ENCODE measurements at regions not wholly inside any gene's neighbourhood (a gene's known extent, or its start where the extent isn't known, plus 50 kb on each side); places are given as distances from the start of the nearest gene placed in this dataset.

GRCh38 chr1:88357729-88358128, 326.3 kb upstream of the PKN2 start:
- H3K36me3 ChIP-seq (ENCODE audit: control insufficient read depth, insufficient read depth, low read length), result no peaks in the 10 kb centered on the region
- H3K4me1 ChIP-seq (ENCODE audit: control insufficient read depth, insufficient read depth, low read length, poor library complexity, severe bottlenecking), result no peaks in the 10 kb centered on the region
- no peak overlapping the region for H3K27ac ChIP-seq (ENCODE audit: low read depth, low read length, severe bottlenecking)
- no peaks in the 10 kb centered on the region for H3K9me3 ChIP-seq (ENCODE audit: control insufficient read depth, low read length)
- WGBS, 2 experiments (ENCODE audit: insufficient coverage in 2 of 2), result no CpG with 5 or more reads among the region's 2 CpGs
- H3K4me3 ChIP-seq (ENCODE audit: extremely low read depth, insufficient read depth, low read length, poor library complexity, severe bottlenecking), result no peak overlapping the region

GRCh38 chr1:88371436-88372023, 312.5 kb upstream of the PKN2 start:
- Histone ChIP-seq H3K9me3 (ENCODE audit: control insufficient read depth, low read length) (no peaks in the 10 kb centered on the region), H3K4me3 (ENCODE audit: extremely low read depth, insufficient read depth, low read length, poor library complexity, severe bottlenecking) (no peak overlapping the region), H3K36me3 (ENCODE audit: control insufficient read depth, insufficient read depth, low read length) (no peaks in the 10 kb centered on the region), H3K27ac (ENCODE audit: low read depth, low read length, severe bottlenecking) (no peak overlapping the region), H3K4me1 (ENCODE audit: control insufficient read depth, insufficient read depth, low read length, poor library complexity, severe bottlenecking) (peaks cover 7% of the 10 kb centered on the region)
- WGBS, 2 experiments (ENCODE audit: insufficient coverage in 2 of 2), result 60 to 90% methylated on average over 1 of the region's 4 CpGs

- no CpG with 5 or more reads among the region's 1 CpG for WGBS, 2 experiments (ENCODE audit: insufficient coverage in 2 of 2)
- Histone ChIP-seq H3K36me3 (ENCODE audit: control insufficient read depth, insufficient read depth, low read length) (no peaks in the 10 kb centered on the region), H3K27ac (ENCODE audit: low read depth, low read length, severe bottlenecking) (no peak overlapping the region), H3K4me1 (ENCODE audit: control insufficient read depth, insufficient read depth, low read length, poor library complexity, severe bottlenecking) (peaks cover 7% of the 10 kb centered on the region), H3K4me3 (ENCODE audit: extremely low read depth, insufficient read depth, low read length, poor library complexity, severe bottlenecking) (no peak overlapping the region), H3K9me3 (ENCODE audit: control insufficient read depth, low read length) (no peaks in the 10 kb centered on the region)
Measured at GRCh38 chr1:88375977-88376376, 308.1 kb upstream of the PKN2 start.

GRCh38 chr1:88376421-88376820, 307.7 kb upstream of the PKN2 start:
- peaks cover 7% of the 10 kb centered on the region for H3K4me1 ChIP-seq (ENCODE audit: control insufficient read depth, insufficient read depth, low read length, poor library complexity, severe bottlenecking)
- no peak overlapping the region for H3K27ac ChIP-seq (ENCODE audit: low read depth, low read length, severe bottlenecking)
- no peak overlapping the region for H3K4me3 ChIP-seq (ENCODE audit: extremely low read depth, insufficient read depth, low read length, poor library complexity, severe bottlenecking)
- no peaks in the 10 kb centered on the region for H3K36me3 ChIP-seq (ENCODE audit: control insufficient read depth, insufficient read depth, low read length)
- H3K9me3 ChIP-seq (ENCODE audit: control insufficient read depth, low read length), result no peaks in the 10 kb centered on the region

- no peak overlapping the region for H3K27ac ChIP-seq (ENCODE audit: low read depth, low read length, severe bottlenecking)
- H3K36me3 ChIP-seq (ENCODE audit: control insufficient read depth, insufficient read depth, low read length), result no peaks in the 10 kb centered on the region
- WGBS, 2 experiments (ENCODE audit: insufficient coverage in 2 of 2), result 80% methylated on average over 1 of the region's 3 CpGs; no CpG with 5 or more reads in 1 of the 2 experiments
- no peaks in the 10 kb centered on the region for H3K9me3 ChIP-seq (ENCODE audit: control insufficient read depth, low read length)
- H3K4me3 ChIP-seq (ENCODE audit: extremely low read depth, insufficient read depth, low read length, poor library complexity, severe bottlenecking), result no peak overlapping the region
- peaks cover 7% of the 10 kb centered on the region for H3K4me1 ChIP-seq (ENCODE audit: control insufficient read depth, insufficient read depth, low read length, poor library complexity, severe bottlenecking)
Measured at GRCh38 chr1:88378560-88378959, 305.5 kb upstream of the PKN2 start.

GRCh38 chr1:88394958-88395357, 289.1 kb upstream of the PKN2 start:
- 75% methylated on average over 1 of the region's 2 CpGs; no CpG with 5 or more reads in 1 of the 2 experiments for WGBS, 2 experiments (ENCODE audit: insufficient coverage in 2 of 2)
- H3K27ac ChIP-seq (ENCODE audit: low read depth, low read length, severe bottlenecking), result no peak overlapping the region
- H3K36me3 ChIP-seq (ENCODE audit: control insufficient read depth, insufficient read depth, low read length), result no peaks in the 10 kb centered on the region
- H3K4me3 ChIP-seq (ENCODE audit: extremely low read depth, insufficient read depth, low read length, poor library complexity, severe bottlenecking), result no peak overlapping the region
- no peaks in the 10 kb centered on the region for H3K9me3 ChIP-seq (ENCODE audit: control insufficient read depth, low read length)
- no peaks in the 10 kb centered on the region for H3K4me1 ChIP-seq (ENCODE audit: control insufficient read depth, insufficient read depth, low read length, poor library complexity, severe bottlenecking)

- Histone ChIP-seq H3K9me3 (ENCODE audit: control insufficient read depth, low read length) (no peaks in the 10 kb centered on the region), H3K4me3 (ENCODE audit: extremely low read depth, insufficient read depth, low read length, poor library complexity, severe bottlenecking) (no peak overlapping the region), H3K36me3 (ENCODE audit: control insufficient read depth, insufficient read depth, low read length) (no peaks in the 10 kb centered on the region), H3K27ac (ENCODE audit: low read depth, low read length, severe bottlenecking) (no peak overlapping the region), H3K4me1 (ENCODE audit: control insufficient read depth, insufficient read depth, low read length, poor library complexity, severe bottlenecking) (no peaks in the 10 kb centered on the region)
Measured at GRCh38 chr1:88398338-88398737, 285.7 kb upstream of the PKN2 start.

GRCh38 chr1:88399690-88400089, 284.4 kb upstream of the PKN2 start:
- no peak overlapping the region for H3K27ac ChIP-seq (ENCODE audit: low read depth, low read length, severe bottlenecking)
- H3K4me1 ChIP-seq (ENCODE audit: control insufficient read depth, insufficient read depth, low read length, poor library complexity, severe bottlenecking), result no peaks in the 10 kb centered on the region
- no peaks in the 10 kb centered on the region for H3K36me3 ChIP-seq (ENCODE audit: control insufficient read depth, insufficient read depth, low read length)
- no peaks in the 10 kb centered on the region for H3K9me3 ChIP-seq (ENCODE audit: control insufficient read depth, low read length)
- WGBS, 2 experiments (ENCODE audit: insufficient coverage in 2 of 2), result 80 to 100% methylated on average over 1 of the region's 1 CpG
- H3K4me3 ChIP-seq (ENCODE audit: extremely low read depth, insufficient read depth, low read length, poor library complexity, severe bottlenecking), result no peak overlapping the region

- Histone ChIP-seq H3K4me1 (ENCODE audit: control insufficient read depth, insufficient read depth, low read length, poor library complexity, severe bottlenecking) (no peaks in the 10 kb centered on the region), H3K36me3 (ENCODE audit: control insufficient read depth, insufficient read depth, low read length) (no peaks in the 10 kb centered on the region), H3K4me3 (ENCODE audit: extremely low read depth, insufficient read depth, low read length, poor library complexity, severe bottlenecking) (no peak overlapping the region), H3K27ac (ENCODE audit: low read depth, low read length, severe bottlenecking) (no peak overlapping the region), H3K9me3 (ENCODE audit: control insufficient read depth, low read length) (no peaks in the 10 kb centered on the region)
- WGBS, 2 experiments (ENCODE audit: insufficient coverage in 2 of 2), result no CpG with 5 or more reads among the region's 1 CpG
Measured at GRCh38 chr1:88401313-88401712, 282.8 kb upstream of the PKN2 start.

GRCh38 chr1:88404582-88404981, 279.5 kb upstream of the PKN2 start:
- Histone ChIP-seq H3K36me3 (ENCODE audit: control insufficient read depth, insufficient read depth, low read length) (no peaks in the 10 kb centered on the region), H3K4me1 (ENCODE audit: control insufficient read depth, insufficient read depth, low read length, poor library complexity, severe bottlenecking) (no peaks in the 10 kb centered on the region), H3K4me3 (ENCODE audit: extremely low read depth, insufficient read depth, low read length, poor library complexity, severe bottlenecking) (no peak overlapping the region), H3K27ac (ENCODE audit: low read depth, low read length, severe bottlenecking) (no peak overlapping the region), H3K9me3 (ENCODE audit: control insufficient read depth, low read length) (no peaks in the 10 kb centered on the region)
- WGBS, 2 experiments (ENCODE audit: insufficient coverage in 2 of 2), result 56 to 69% methylated on average over 4 of the region's 5 CpGs

GRCh38 chr1:88407248-88407647, 276.8 kb upstream of the PKN2 start:
- Histone ChIP-seq H3K4me1 (ENCODE audit: control insufficient read depth, insufficient read depth, low read length, poor library complexity, severe bottlenecking) (no peaks in the 10 kb centered on the region), H3K36me3 (ENCODE audit: control insufficient read depth, insufficient read depth, low read length) (no peaks in the 10 kb centered on the region), H3K27ac (ENCODE audit: low read depth, low read length, severe bottlenecking) (no peak overlapping the region), H3K9me3 (ENCODE audit: control insufficient read depth, low read length) (no peaks in the 10 kb centered on the region), H3K4me3 (ENCODE audit: extremely low read depth, insufficient read depth, low read length, poor library complexity, severe bottlenecking) (no peak overlapping the region)
- 78 to 86% methylated on average over 2 of the region's 3 CpGs for WGBS, 2 experiments (ENCODE audit: insufficient coverage in 2 of 2)

All from mesodermal cell (in vitro differentiated cells).